PC-3 (cell line): ENCODE measurements at regions not wholly inside any gene's neighbourhood (a gene's known extent, or its start where the extent isn't known, plus 50 kb on each side); places are given as distances from the start of the nearest gene placed in this dataset.

Experiments
- EZH2 ChIP-seq: fragments of 300-600 bp; sonication (generic); IDR thresholded peaks from one replicate; pipeline ENCODE4 v1.6.1; 2017; ENCODE audit warnings: antibody characterized with exemption, mild to moderate bottlenecking, low read length; ENCODE audit not compliant: unreplicated experiment
- TF ChIP-seq, protein P1 (sequence below): fragments of 300-600 bp; sonication (generic); conservative IDR thresholded peaks from 2 replicates; pipeline ENCODE4 v1.5.1; 2017; ENCODE audit warnings: antibody characterized with exemption, low read depth, mild to moderate bottlenecking, low read length

DNA sequence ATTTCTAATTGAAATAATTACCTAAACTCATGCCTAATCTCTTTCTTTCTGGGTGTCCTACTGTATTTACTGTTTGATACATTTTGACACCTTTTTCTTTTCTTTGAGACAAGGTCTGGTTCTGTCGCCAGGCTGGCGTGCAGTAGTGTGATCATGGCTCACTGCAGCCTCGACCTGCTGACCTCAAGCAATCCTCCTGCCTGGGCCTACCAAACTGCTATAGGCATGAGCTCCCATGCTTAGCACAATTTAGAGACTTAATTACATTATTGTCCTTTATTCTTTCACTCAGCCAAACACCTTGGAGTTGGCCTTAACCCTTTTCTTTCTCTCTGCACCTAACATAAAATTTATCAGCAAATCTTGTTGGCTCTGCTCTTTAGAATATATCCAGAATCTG is 139.8 kb upstream of the KIF26B start:
- TF ChIP-seq, protein P1, sequence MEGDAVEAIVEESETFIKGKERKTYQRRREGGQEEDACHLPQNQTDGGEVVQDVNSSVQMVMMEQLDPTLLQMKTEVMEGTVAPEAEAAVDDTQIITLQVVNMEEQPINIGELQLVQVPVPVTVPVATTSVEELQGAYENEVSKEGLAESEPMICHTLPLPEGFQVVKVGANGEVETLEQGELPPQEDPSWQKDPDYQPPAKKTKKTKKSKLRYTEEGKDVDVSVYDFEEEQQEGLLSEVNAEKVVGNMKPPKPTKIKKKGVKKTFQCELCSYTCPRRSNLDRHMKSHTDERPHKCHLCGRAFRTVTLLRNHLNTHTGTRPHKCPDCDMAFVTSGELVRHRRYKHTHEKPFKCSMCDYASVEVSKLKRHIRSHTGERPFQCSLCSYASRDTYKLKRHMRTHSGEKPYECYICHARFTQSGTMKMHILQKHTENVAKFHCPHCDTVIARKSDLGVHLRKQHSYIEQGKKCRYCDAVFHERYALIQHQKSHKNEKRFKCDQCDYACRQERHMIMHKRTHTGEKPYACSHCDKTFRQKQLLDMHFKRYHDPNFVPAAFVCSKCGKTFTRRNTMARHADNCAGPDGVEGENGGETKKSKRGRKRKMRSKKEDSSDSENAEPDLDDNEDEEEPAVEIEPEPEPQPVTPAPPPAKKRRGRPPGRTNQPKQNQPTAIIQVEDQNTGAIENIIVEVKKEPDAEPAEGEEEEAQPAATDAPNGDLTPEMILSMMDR, result no peak
- no peak for TF ChIP-seq EZH2
